ENCODE measurements at regions not wholly inside any gene's neighbourhood (a gene's known extent, or its start where the extent isn't known, plus 50 kb on each side); places are given as distances from the start of the nearest gene placed in this dataset.

GRCh38 chr6:168384045-168385036 is 56.6 kb upstream of the SMOC2 start:
- DNase-seq (ENCODE audit: low read depth) = no peak

DNA sequence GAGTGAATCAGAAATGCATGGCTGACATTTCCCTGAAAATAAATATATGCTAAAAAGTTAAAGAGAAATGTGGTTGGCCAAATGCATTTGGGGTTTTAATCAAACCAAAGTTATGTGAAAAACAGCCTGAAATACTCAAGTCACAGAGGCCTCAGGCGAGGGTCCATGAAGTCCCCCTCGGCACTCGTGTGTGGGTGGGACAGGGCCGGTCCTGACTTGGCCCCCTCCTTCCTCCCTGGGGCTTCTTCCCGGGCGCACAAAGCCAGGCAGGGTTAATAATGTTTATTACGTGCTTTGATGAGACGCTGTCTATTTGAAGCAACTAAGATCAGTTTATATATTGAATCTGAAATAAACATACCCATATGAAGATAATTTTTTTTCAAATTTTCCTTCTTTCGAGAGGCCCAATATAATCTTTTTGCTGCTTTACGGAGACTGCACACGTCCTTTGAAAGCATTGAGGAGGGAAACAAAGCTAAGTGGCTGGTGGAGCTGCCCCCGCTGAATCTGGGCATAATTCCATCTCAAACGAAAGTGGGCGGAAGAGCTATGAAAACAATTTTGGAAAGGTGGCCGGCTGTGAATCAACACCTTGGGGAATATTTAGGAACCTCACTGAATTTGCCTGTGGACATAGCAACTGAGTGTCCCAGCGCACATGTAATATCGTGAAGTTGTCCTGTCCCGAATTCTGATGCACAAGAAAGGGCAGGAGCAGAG is 55.8 kb upstream of the SMOC2 start:
- no peak for DNase-seq (ENCODE audit: low read depth)

DNA sequence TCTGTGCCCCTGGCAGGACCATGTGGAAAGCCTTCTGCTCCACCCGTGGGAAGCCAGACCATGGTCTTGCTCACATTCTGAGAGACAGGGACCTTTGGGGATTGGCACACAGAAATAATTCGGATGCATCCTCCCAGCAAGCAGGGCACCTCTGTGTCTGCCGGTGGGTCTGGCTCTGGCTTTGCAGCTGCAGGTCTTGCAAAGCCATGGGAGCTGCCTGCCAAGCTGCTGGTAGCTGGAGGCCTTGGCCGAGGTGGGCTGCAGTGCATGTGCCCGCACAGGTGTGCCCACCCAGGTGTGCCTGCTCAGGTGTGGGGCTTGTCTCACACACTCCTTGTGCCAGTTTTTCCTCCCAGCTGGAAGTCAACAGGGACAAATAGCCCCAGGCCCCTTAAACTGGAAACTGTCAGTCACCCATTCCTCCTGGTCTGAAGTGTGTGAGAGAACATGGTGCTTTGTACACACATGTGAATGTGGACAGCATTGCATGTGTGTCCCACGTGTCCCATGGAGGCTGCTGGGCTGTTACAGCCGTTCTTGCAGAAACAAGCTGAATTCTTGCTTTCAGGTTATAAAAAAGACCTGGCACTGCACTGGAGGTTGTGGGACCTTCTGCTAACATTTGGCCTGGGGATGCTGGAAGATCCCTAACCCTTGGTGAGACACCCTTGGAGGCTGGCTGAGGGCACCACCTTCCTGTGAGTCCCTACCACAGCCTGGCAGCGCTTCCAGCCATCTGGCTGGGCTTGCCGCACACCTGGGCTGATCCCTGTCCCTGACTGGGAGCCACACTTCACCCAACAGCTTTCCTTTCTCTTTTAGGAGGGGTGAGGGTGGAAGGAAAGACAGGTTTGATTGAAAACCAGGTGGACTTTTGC is 54.9 kb upstream of the SMOC2 start:
- no peak for DNase-seq (ENCODE audit: low read depth)

DNA sequence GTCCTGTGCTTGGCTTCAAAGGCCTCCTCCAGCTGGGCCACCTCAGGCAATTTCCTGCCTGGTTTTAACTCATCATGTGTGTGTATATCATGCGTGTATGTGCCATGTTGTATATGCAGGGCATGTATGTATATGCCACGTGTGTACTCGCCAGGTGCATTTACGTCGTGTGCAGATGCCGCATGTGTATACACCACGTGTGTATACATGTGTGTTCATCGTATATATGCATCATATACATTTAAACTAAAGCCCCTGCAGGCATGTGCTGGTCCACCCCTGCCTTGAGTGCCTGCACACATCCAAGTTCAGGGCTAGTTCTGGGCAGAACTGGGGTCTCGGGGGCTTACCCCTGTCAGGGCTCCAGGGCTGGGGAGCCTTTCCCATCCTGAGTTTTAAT is 54.0 kb upstream of the SMOC2 start:
- no peak for DNase-seq (ENCODE audit: low read depth)

- DNase-seq (ENCODE audit: low read depth) = no peak
Measured at GRCh38 chr6:168387426-168387825, 53.6 kb upstream of the SMOC2 start.

DNA sequence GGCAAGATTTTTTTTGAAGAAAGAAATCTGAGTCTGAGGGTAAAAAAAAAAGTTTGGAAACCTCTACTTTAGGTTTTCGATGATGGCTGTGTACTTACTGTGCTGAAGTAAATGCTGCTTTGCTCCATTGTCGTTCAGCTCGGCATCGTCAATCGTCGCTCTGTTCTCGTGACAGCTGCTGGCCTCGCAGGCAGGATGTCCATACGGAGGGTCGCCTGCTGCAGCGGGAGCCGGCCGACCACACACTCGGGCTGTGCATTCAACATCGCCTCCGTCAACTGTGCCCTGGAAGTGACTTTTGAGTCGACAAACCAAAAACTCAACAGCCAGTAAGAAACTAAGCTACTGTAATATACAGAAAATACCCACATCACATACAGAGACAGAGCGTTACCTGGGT is 53.1 kb upstream of the SMOC2 start:
- DNase-seq (ENCODE audit: low read depth) = no peak

- no peak for DNase-seq (ENCODE audit: low read depth)
Measured at GRCh38 chr6:168388641-168389633, 52.0 kb upstream of the SMOC2 start.

GRCh38 chr6:168390749-168391420 is 50.1 kb upstream of the SMOC2 start:
- no peak for DNase-seq (ENCODE audit: low read depth)
